Transverse colon (tissue), 4 donors: ENCODE measurements at regions not wholly inside any gene's neighbourhood (a gene's known extent, or its start where the extent isn't known, plus 50 kb on each side); places are given as distances from the start of the nearest gene placed in this dataset.
"Not testable (repeated sequence)": the region's sequence is repeated elsewhere in the genome, so short reads cannot be mapped to it uniquely, and the experiment has no call there.

ENCODE experiments used
- CTCF ChIP-seq, 5 experiments: fragments of 200-600 bp in 3 of 5; fragments of 450-650 bp in 2 of 5; sonication (generic) in 3 of 5; IDR thresholded peaks; 1 replicate in 2 of 5; 2 replicates in 3 of 5; pipeline ENCODE4 v1.5.1; 2016 to 2017; ENCODE audit warnings: antibody characterized with exemption in 5 of 5, inconsistent platforms in 3 of 5, mild to moderate bottlenecking in 2 of 5, moderate library complexity in 1 of 5
- EP300 ChIP-seq: sonication (generic); formaldehyde crosslinking; IDR thresholded peaks from one replicate; pipeline ENCODE4 v1.6.1; 2017; ENCODE audit warnings: antibody characterized with exemption, low read depth
- POLR2A ChIP-seq: fragments of 450-650 bp; IDR thresholded peaks from one replicate; pipeline ENCODE4 v1.6.1; 2016; ENCODE audit warnings: antibody characterized with exemption, mild to moderate bottlenecking, moderate library complexity
- POLR2AphosphoS5 ChIP-seq, 3 donors: sonication (generic); formaldehyde crosslinking; IDR thresholded peaks; one replicate each; pipeline ENCODE4 v1.6.1; 2016; ENCODE audit warnings: antibody characterized with exemption in 3 of 3

GRCh38 chr18:1521588-1522248, 617.0 kb downstream of the ADCYAP1 start:
- not testable (repeated sequence) for TF ChIP-seq POLR2AphosphoS5 (IDR thresholded peaks at IDR 0.05); CTCF (IDR thresholded peaks at IDR 0.05); EP300; POLR2A
